IMR-90 (cell line): ENCODE measurements at regions not wholly inside any gene's neighbourhood (a gene's known extent, or its start where the extent isn't known, plus 50 kb on each side); places are given as distances from the start of the nearest gene placed in this dataset.

ENCODE experiments used
- ATAC-seq: fragments of 200-7000 bp; cut with Tn5 transposase; 2 replicates; pipeline ENCODE4 v1.9.1; 2020; ENCODE audit warnings: low read depth, mild to moderate bottlenecking, moderate library complexity
- BruUV-seq: library from RNA; stranded (reverse); fragments of 400-500 nt; replicated peaks from 2 replicates; lab custom pipeline; 2021; lab: Mats Ljungman, UMichigan
- CTCF ChIA-PET: fragments of 300-600 bp; formaldehyde crosslinking; extraction: SDS; loops from one replicate; lab custom pipeline; 2021; ENCODE audit warnings: antibody characterized with exemption; lab: Yijun Ruan, JAX
- POLR2A ChIA-PET: fragments of 300-600 bp; sonication (Branson Sonifier 250); formaldehyde crosslinking; loops from one replicate; lab custom pipeline; 2022; ENCODE audit warnings: antibody characterized with exemption; ENCODE audit not compliant: unreplicated experiment; lab: Charles Lee
- DNase-seq: peaks from one replicate; pipeline ENCODE4 v3.0.0; 2013
- H2AFZ ChIP-seq: replicated peaks from 2 replicates; pipeline ENCODE3; 2013; ENCODE audit warnings: low read length, mild to moderate bottlenecking; ENCODE audit not compliant: poor library complexity
- H2AK5ac ChIP-seq: 2 replicates; pipeline ENCODE4 v1.6.1; 2013; ENCODE audit warnings: low read depth, low read length, inconsistent platforms
- H2AK9ac ChIP-seq: replicated peaks from 2 replicates; pipeline ENCODE3; 2013; ENCODE audit warnings: mild to moderate bottlenecking, low read depth, low read length, moderate library complexity; ENCODE audit not compliant: poor library complexity
- H2BK120ac ChIP-seq: 2 replicates; pipeline ENCODE4 v1.6.1; 2013; ENCODE audit warnings: low read depth, low read length, inconsistent platforms
- H2BK15ac ChIP-seq: 3 replicates; pipeline ENCODE4 v1.6.1; 2013; ENCODE audit warnings: low read depth, low read length, inconsistent platforms
- H2BK20ac ChIP-seq: 2 replicates; pipeline ENCODE4 v1.6.1; 2013; ENCODE audit warnings: low read depth, mild to moderate bottlenecking, inconsistent platforms, low read length, moderate library complexity
- H2BK5ac ChIP-seq: 2 replicates; pipeline ENCODE4 v1.6.1; 2013; ENCODE audit warnings: mild to moderate bottlenecking, low read depth, low read length, inconsistent platforms; ENCODE audit not compliant: poor library complexity, severe bottlenecking
- H3K14ac ChIP-seq: replicated peaks from 2 replicates; pipeline ENCODE4 v1.6.1; 2013; ENCODE audit warnings: low read depth, low read length, inconsistent platforms
- H3K18ac ChIP-seq: 2 replicates; pipeline ENCODE4 v1.6.1; 2013; ENCODE audit warnings: low read depth, low read length, control low read depth
- H3K23ac ChIP-seq: 2 replicates; pipeline ENCODE4 v1.6.1; 2013; ENCODE audit warnings: low read depth, low read length, inconsistent platforms
- H3K27ac ChIP-seq: 2 replicates; pipeline ENCODE4 v1.5.1; 2013; ENCODE audit warnings: mild to moderate bottlenecking, control low read depth, low read length; ENCODE audit not compliant: insufficient read depth
- H3K27me3 ChIP-seq: 2 replicates; pipeline ENCODE4 v1.6.1; 2013; ENCODE audit warnings: low read length; ENCODE audit not compliant: control insufficient read depth, insufficient read depth
- H3K36me3 ChIP-seq: 2 replicates; pipeline ENCODE4 v1.6.1; 2013; ENCODE audit warnings: low read length, mixed read lengths; ENCODE audit not compliant: control insufficient read depth, insufficient read depth
- H3K4ac ChIP-seq: 2 replicates; pipeline ENCODE4 v1.6.1; 2013; ENCODE audit warnings: low read depth, low read length, inconsistent platforms
- H3K4me1 ChIP-seq: 2 replicates; pipeline ENCODE4 v1.6.1; 2013; ENCODE audit warnings: low read length, mixed read lengths; ENCODE audit not compliant: control insufficient read depth, insufficient read depth
- H3K4me2 ChIP-seq: 2 replicates; pipeline ENCODE4 v1.6.1; 2013; ENCODE audit warnings: low read depth, mild to moderate bottlenecking, control low read depth, low read length, moderate library complexity
- H3K4me3 ChIP-seq: 2 replicates; pipeline ENCODE4 v1.5.1; 2013; ENCODE audit warnings: low read depth, mild to moderate bottlenecking, control low read depth, low read length, moderate library complexity; ENCODE audit not compliant: insufficient read depth
- H3K56ac ChIP-seq: 2 replicates; pipeline ENCODE4 v1.6.1; 2013; ENCODE audit warnings: low read length, inconsistent platforms; ENCODE audit not compliant: insufficient read depth; ENCODE audit errors: extremely low read depth
- H3K79me1 ChIP-seq, 2 experiments: 2 replicates each; pipeline ENCODE4 v1.6.1; 2013; ENCODE audit warnings: low read length in 2 of 2, inconsistent platforms in 1 of 2, low read depth in 1 of 2
- H3K9ac ChIP-seq: 2 replicates; pipeline ENCODE4 v1.6.1; 2013; ENCODE audit warnings: low read depth, low read length, control low read depth
- H3K9me1 ChIP-seq: 2 replicates; pipeline ENCODE4 v1.6.1; 2013; ENCODE audit warnings: low read length, inconsistent platforms; ENCODE audit not compliant: insufficient read depth
- H3K9me3 ChIP-seq: 2 replicates; pipeline ENCODE4 v1.6.1; 2013; ENCODE audit warnings: low read length; ENCODE audit not compliant: control insufficient read depth, insufficient read depth
- H4K20me1 ChIP-seq: 2 replicates; pipeline ENCODE4 v1.6.1; 2013; ENCODE audit warnings: low read length, inconsistent platforms; ENCODE audit not compliant: insufficient read depth
- H4K5ac ChIP-seq: 2 replicates; pipeline ENCODE4 v1.6.1; 2013; ENCODE audit warnings: mild to moderate bottlenecking, low read depth, low read length, control low read depth
- H4K8ac ChIP-seq, 2 experiments: 2 replicates each; pipeline ENCODE4 v1.6.1; 2013; ENCODE audit warnings: low read depth in 2 of 2, low read length in 2 of 2, control low read depth in 1 of 2, inconsistent platforms in 1 of 2
- H4K91ac ChIP-seq: 2 replicates; pipeline ENCODE4 v1.6.1; 2013; ENCODE audit warnings: low read depth, low read length, inconsistent platforms; ENCODE audit not compliant: insufficient read depth
- CEBPB ChIP-seq: IDR thresholded peaks from 2 replicates; pipeline ENCODE4 v1.6.1; 2012; ENCODE audit warnings: low read depth, low read length, improper control_type of control experiment
- CHD1 ChIP-seq: IDR thresholded peaks from 2 replicates; pipeline ENCODE4 v1.6.1; 2012; ENCODE audit warnings: low read depth, low read length, improper control_type of control experiment
- FOS ChIP-seq: fragments of 150-350 bp; IDR thresholded peaks from 2 replicates; pipeline ENCODE4 v1.6.1; 2016; ENCODE audit warnings: low read depth, low read length
- MAZ ChIP-seq: IDR thresholded peaks from 2 replicates; pipeline ENCODE4 v1.6.1; 2012; ENCODE audit warnings: low read depth, mild to moderate bottlenecking, low read length, improper control_type of control experiment, moderate library complexity, borderline replicate concordance
- RCOR1 ChIP-seq: IDR thresholded peaks from 2 replicates; pipeline ENCODE4 v1.6.1; 2012; ENCODE audit warnings: mild to moderate bottlenecking, low read length, improper control_type of control experiment; ENCODE audit not compliant: insufficient replicate concordance
- SMC3 ChIP-seq: fragments of 150-350 bp; IDR thresholded peaks from 2 replicates; pipeline ENCODE4 v1.6.1; 2016; ENCODE audit warnings: low read depth, mild to moderate bottlenecking, antibody characterized with exemption, low read length, moderate library complexity
- WGBS, 2 experiments: methylation state at CpG; one replicate each; pipeline versions ENCODE4 v1.1.5 to v1.1.7; 2013; ENCODE audit warnings: missing lambda C conversion rate in 2 of 2; ENCODE audit not compliant: insufficient read length in 1 of 2; ENCODE audit errors: extremely low coverage in 2 of 2; 5-methylcytosine and 5-hydroxymethylcytosine counted together
- dilution Hi-C: fragments of 300-500 bp; cut with HindIII; formaldehyde crosslinking; loops from one replicate; pipeline ENCODE4 v1.14.3; 2018; ENCODE audit warnings: low sequenced_read_pairs; ENCODE audit not compliant: unreplicated experiment
- in situ Hi-C: fragments of 300-500 bp; cut with MboI; formaldehyde crosslinking; loops from 3 replicates; pipeline ENCODE4 v1.14.3; 2019; ENCODE audit warnings: low sequenced_read_pairs, inconsistent platforms, mixed read lengths
- intact Hi-C: fragments of 100-400 bp; cut with micrococcal nuclease; formaldehyde crosslinking; loops from 2 replicates; pipeline ENCODE4 v1.10.0; 2022

DNA sequence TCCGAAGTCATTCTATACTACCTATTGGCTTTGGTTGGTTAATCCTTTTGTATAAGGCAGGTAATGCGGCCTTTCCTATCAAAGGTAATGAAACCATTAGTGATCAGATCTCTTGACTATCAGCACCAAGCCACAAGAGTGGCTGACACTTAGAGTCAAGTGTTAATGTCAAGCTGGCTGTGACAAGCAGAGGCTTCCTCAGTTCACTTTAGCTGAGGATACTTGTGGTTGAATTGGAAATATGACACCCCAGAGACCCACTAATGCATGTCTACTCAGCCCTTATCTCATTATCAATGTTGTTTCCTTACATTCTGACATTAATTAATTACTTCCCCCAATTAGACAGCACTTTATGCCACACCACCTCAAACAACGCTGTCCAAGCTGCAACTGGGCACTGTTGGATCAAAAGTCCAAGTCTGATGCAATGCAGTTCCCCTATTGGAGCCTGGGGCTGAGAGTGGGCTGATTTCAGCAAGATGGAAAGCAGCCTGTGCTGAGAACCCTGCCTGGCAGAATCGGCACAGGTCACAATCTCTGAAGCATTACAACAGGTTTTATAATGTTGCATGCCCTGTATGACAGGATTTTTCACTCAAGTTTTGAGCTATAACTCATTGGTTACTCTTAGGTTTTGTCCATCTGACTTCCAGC is 273.5 kb downstream of the COL12A1 start:
- dilution Hi-C loops (no loop called here), in situ Hi-C loops (no loop called here), intact Hi-C loops (no loop called here)
- H3K36me3 ChIP-seq: no peaks in the 10 kb centered on the region
- H3K18ac ChIP-seq: peak overlapping the region; percentile 24; the same call in 1 of the 2 replicates
- H2AFZ ChIP-seq: no peak overlapping the region
- TF ChIP-seq RCOR1 (no peak), FOS (no peak), CHD1 (no peak), CEBPB (peak; percentile 44), SMC3 (no peak), MAZ (no peak)
- H4K20me1 ChIP-seq: no peaks in the 10 kb centered on the region
- peak overlapping the region; percentile 61 for H4K91ac ChIP-seq
- H3K14ac ChIP-seq: peak overlapping the region; percentile 77; the same call in 1 of the 2 replicates
- H3K56ac ChIP-seq: 0 out of 2 replicates have a peak overlapping the region, but pooled peaks have one; percentile 6
- CTCF ChIA-PET: no interaction called here
- WGBS, 2 experiments: no CpG with 5 or more reads among the region's 4 CpGs
- no peak overlapping the region for H3K27ac ChIP-seq
- peak overlapping the region in 1 of 2 experiments; percentile 25; a peak in 1 of 4 replicates for H4K8ac ChIP-seq
- H2BK15ac ChIP-seq: peak overlapping the region; percentile 51; the same call in 2 of the 3 replicates
- POLR2A ChIA-PET: interaction anchor here (0.5 to 0.6 kb wide), 2 partner anchors 15 to 197 kb away, joined by 3 to 6 read pairs; no protein-coding TSS in a partner anchor
- H2BK20ac ChIP-seq: peak overlapping the region; percentile 81
- H2BK5ac ChIP-seq: no peak overlapping the region
- ATAC-seq (no peak), DNase-seq (peak; percentile 10)
- H3K4me2 ChIP-seq: no peak overlapping the region
- BruUV-seq: no TSS peak
- H3K9me1 ChIP-seq: no peaks in the 10 kb centered on the region; the same call in 1 of the 2 replicates
- H2BK120ac ChIP-seq: peak overlapping the region; percentile 43
- no peaks in the 10 kb centered on the region for H3K27me3 ChIP-seq
- H3K4me3 ChIP-seq: no peak overlapping the region
- peak overlapping the region; percentile 89 for H2AK5ac ChIP-seq
- H3K23ac ChIP-seq: no peak overlapping the region
- H3K4me1 ChIP-seq: peaks cover 4% of the 10 kb centered on the region; the same call in 1 of the 2 replicates
- H3K4ac ChIP-seq: peak overlapping the region; percentile 13
- H2AK9ac ChIP-seq: no peak overlapping the region
- H3K79me1 ChIP-seq: no peaks in the 10 kb centered on the region
- H3K9me3 ChIP-seq: no peaks in the 10 kb centered on the region
- no peak overlapping the region for H3K9ac ChIP-seq
- H4K5ac ChIP-seq: no peak overlapping the region
